Astrocyte of the cerebellum (primary cell): ENCODE measurements at regions not wholly inside any gene's neighbourhood (a gene's known extent, or its start where the extent isn't known, plus 50 kb on each side); places are given as distances from the start of the nearest gene placed in this dataset.

Experiments
- DNase-seq: peaks from one replicate; pipeline ENCODE4 v3.0.0-alpha.2; 2011; ENCODE audit warnings: low read depth
- H3K4me3 ChIP-seq: 2 replicates; pipeline ENCODE4 v1.5.1; 2011; ENCODE audit warnings: mild to moderate bottlenecking, low read depth, low read length, moderate library complexity
- CTCF ChIP-seq: IDR thresholded peaks from 2 replicates; pipeline ENCODE4 v1.5.1; 2012; ENCODE audit warnings: low read length, low read depth, moderate library complexity, mild to moderate bottlenecking; ENCODE audit errors: missing control alignments
- in situ Hi-C: cut with HindIII; loops from 2 replicates; pipeline ENCODE4 v1.10.0; 2017; ENCODE audit warnings: low sequenced_read_pairs

GRCh38 chr22:44442186-44442815 lies 55.7 kb downstream of the RTL6 start:
- in situ Hi-C loops: no loop called here
- no peak for TF ChIP-seq CTCF
- H3K4me3 ChIP-seq: no peak overlapping the region
- no peak for DNase-seq

GRCh38 chr22:44441401-44442185 lies 56.4 kb downstream of the RTL6 start:
- no peak overlapping the region for H3K4me3 ChIP-seq
- in situ Hi-C loops: no loop called here
- TF ChIP-seq CTCF: no peak
- DNase-seq: no peak

GRCh38 chr22:44440224-44441160 lies 57.5 kb downstream of the RTL6 start:
- no peak overlapping the region for H3K4me3 ChIP-seq
- DNase-seq: no peak
- in situ Hi-C loops: no loop called here
- TF ChIP-seq CTCF: no peak

- in situ Hi-C loops: loop anchor here (10.0 kb wide), 1 partner anchor 85 kb away; no protein-coding TSS in a partner anchor
- no peak for TF ChIP-seq CTCF
These were observed 58.4 kb downstream of the RTL6 start for GRCh38 chr22:44439356-44440223.

GRCh38 chr22:44438481-44439131 lies 59.4 kb downstream of the RTL6 start:
- DNase-seq: no peak
- in situ Hi-C loops: loop anchor here (10.0 kb wide), 1 partner anchor 86 kb away; no protein-coding TSS in a partner anchor

More at GRCh38 chr22:44439356-44440223, 58.4 kb downstream of the RTL6 start:
- no peak overlapping the region for H3K4me3 ChIP-seq
- no peak for DNase-seq

More at GRCh38 chr22:44438481-44439131, 59.4 kb downstream of the RTL6 start:
- no peak overlapping the region for H3K4me3 ChIP-seq
- TF ChIP-seq CTCF: no peak
